ENCODE measurements at regions not wholly inside any gene's neighbourhood (a gene's known extent, or its start where the extent isn't known, plus 50 kb on each side); places are given as distances from the start of the nearest gene placed in this dataset.

DNA sequence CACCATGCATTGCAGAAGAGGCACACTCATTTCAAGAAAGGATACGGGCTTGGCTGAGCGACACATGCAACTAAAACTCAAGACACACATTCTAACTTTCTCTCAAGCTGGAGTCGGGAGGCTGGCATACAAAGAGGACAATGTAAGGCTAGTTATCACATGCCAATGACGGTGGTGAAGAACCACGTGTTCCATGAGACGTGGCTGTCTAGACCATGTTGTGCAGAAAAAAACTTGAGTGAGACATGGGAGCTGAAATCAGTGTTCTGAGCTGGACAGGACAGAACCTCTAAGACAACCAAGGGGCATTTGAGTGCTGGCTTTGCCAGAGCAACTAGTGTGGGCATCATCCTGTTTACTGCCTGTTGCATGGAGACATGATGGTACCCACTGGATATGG is 193.0 kb upstream of the DPP6 start:
- intact Hi-C loops (cut with DNase I) = no loop called here
- no peaks in the 10 kb centered on the region for H3K4me1 ChIP-seq
- H3K9me3 ChIP-seq = peaks cover 0 to 3% of the 10 kb centered on the region in 2 donors
- TF ChIP-seq, protein P1, sequence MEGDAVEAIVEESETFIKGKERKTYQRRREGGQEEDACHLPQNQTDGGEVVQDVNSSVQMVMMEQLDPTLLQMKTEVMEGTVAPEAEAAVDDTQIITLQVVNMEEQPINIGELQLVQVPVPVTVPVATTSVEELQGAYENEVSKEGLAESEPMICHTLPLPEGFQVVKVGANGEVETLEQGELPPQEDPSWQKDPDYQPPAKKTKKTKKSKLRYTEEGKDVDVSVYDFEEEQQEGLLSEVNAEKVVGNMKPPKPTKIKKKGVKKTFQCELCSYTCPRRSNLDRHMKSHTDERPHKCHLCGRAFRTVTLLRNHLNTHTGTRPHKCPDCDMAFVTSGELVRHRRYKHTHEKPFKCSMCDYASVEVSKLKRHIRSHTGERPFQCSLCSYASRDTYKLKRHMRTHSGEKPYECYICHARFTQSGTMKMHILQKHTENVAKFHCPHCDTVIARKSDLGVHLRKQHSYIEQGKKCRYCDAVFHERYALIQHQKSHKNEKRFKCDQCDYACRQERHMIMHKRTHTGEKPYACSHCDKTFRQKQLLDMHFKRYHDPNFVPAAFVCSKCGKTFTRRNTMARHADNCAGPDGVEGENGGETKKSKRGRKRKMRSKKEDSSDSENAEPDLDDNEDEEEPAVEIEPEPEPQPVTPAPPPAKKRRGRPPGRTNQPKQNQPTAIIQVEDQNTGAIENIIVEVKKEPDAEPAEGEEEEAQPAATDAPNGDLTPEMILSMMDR (IDR thresholded peaks at IDR 0.05) = no peak
- no peak overlapping the region for H3K27ac ChIP-seq
- DNase-seq (ENCODE audit: low spot score in 2 of 2) = no peak
- no peaks in the 10 kb centered on the region for H3K36me3 ChIP-seq
- H3K4me3 ChIP-seq = no peak overlapping the region
- H3K27me3 ChIP-seq = no peaks in the 10 kb centered on the region

DNA sequence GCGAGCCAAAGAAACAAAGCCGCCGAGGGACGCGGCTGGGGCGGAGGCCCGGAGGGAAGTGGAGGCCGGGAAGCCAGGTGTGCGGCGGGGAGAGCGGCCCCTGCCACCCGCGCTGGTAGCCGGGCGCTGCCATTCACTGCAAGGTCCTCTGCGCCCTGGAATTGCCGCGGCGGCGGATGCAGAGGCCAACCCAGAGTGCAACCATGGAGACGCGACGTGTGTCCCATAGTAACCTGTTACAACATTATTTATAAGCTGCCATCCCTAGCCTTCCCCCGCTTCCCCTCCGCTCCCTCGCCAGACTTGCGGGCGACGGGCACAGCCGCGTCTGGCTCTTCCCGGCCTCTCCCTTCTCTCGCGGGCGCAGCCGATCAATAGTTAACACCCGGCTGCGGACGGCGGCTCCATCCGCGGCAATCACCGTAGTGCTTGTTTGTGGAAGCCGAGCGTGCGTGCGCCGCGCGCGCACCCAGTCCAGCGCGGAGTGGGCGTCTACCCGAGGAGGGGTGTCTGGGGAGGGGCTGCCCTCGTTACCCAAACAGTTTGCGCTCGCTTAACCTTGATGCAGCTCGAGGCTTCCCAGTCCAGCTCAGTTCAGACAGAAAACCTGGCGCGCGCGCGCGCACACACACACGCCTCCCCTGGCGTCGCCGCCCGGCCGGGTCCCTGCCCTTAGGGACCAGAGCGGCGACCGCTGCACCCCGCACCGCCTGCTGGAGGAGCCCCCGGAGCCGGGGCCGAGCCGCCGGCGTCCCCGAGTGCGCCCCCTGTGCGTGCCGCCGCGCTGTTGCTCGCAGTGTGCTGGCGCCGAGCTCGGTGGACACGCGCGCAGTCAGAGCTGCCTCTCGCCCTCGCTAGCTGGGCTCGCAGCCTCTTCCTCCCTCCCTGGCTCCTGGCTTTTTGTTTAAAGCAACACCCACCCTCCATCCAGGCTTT is 165.4 kb upstream of the DPP6 start:
- DNase-seq (ENCODE audit: low spot score in 2 of 2) = no peak
- no peak overlapping the region for H3K27ac ChIP-seq
- H3K4me1 ChIP-seq = no peaks in the 10 kb centered on the region
- TF ChIP-seq, protein P1 (IDR thresholded peaks at IDR 0.05) = no peak
- H3K36me3 ChIP-seq = no peaks in the 10 kb centered on the region
- H3K9me3 ChIP-seq = no peaks in the 10 kb centered on the region
- no peak overlapping the region for H3K4me3 ChIP-seq
- intact Hi-C loops (cut with DNase I) = no loop called here
- no peaks in the 10 kb centered on the region for H3K27me3 ChIP-seq

DNA sequence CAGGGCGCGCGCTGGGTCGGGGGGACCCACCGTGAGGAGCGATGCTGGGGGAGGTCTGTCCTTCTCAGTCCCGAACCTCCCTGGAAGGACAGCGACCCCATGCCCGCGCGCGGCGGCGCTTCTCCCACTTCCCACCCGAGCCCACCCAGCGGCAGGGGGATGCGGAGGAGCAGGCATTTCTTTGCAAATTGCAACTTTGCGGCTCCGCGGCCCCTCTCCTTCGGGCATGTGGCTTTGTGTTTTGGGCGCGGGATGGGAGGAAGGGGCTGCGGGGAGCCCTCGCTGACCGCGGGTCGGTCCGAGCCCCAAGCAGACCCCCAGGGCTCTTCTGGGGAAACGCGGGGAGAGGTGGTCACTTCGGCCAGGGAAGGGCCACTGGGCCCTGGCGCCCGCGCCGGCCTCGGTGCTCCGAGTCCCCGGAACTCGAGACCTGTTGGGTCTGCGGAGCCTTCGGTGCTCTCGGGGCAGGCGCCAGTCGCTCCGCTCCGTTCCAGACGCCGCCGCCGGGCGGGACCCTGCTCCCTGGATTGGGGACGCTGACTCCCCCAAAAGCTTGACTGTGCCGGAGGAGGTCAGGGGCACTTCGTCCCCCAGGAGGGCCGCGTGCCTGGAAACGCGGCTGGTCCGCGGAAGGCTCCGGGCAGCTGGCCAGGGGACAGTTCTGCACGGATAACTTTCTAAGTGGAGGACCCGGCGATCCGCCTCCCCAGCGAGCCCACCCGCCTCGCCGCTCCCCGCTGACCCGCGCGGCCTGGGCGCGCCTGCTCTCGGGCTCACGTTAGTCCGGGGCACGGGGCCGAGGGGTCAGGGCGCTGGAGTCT is 164.2 kb upstream of the DPP6 start:
- Histone ChIP-seq H3K4me3 (no peak overlapping the region), H3K9me3 (no peaks in the 10 kb centered on the region), H3K36me3 (no peaks in the 10 kb centered on the region), H3K4me1 (no peaks in the 10 kb centered on the region), H3K27ac (no peak overlapping the region), H3K27me3 (no peaks in the 10 kb centered on the region)
- TF ChIP-seq, protein P1 (IDR thresholded peaks at IDR 0.05) = no peak
- intact Hi-C loops (cut with DNase I) = no loop called here
- no peak for DNase-seq (ENCODE audit: low spot score in 2 of 2)

GRCh38 chr7:153891990-153892389 is 160.2 kb upstream of the DPP6 start:
- Histone ChIP-seq H3K9me3 (no peaks in the 10 kb centered on the region), H3K36me3 (no peaks in the 10 kb centered on the region), H3K4me3 (no peak overlapping the region), H3K27ac (no peak overlapping the region), H3K27me3 (no peaks in the 10 kb centered on the region), H3K4me1 (no peaks in the 10 kb centered on the region)
- intact Hi-C loops (cut with DNase I) = no loop called here
- DNase-seq (ENCODE audit: low spot score in 2 of 2) = no peak
- TF ChIP-seq, protein P1 (IDR thresholded peaks at IDR 0.05) = no peak

- no peaks in the 10 kb centered on the region for H3K4me1 ChIP-seq
- H3K36me3 ChIP-seq = no peaks in the 10 kb centered on the region
- H3K27ac ChIP-seq = no peak overlapping the region
- no peaks in the 10 kb centered on the region for H3K27me3 ChIP-seq
- no peaks in the 10 kb centered on the region for H3K9me3 ChIP-seq
- intact Hi-C loops (cut with DNase I) = no loop called here
- TF ChIP-seq, protein P1 (IDR thresholded peaks at IDR 0.05) = no peak
- no peak overlapping the region for H3K4me3 ChIP-seq
- no peak for DNase-seq (ENCODE audit: low spot score in 2 of 2)
Measured at GRCh38 chr7:153902862-153903261, 149.3 kb upstream of the DPP6 start.
